ENCODE measurements at regions not wholly inside any gene's neighbourhood (a gene's known extent, or its start where the extent isn't known, plus 50 kb on each side); places are given as distances from the start of the nearest gene placed in this dataset.
A peak's percentile ranks its signal among the peaks of the same experiment; 100 is the strongest.

DNA sequence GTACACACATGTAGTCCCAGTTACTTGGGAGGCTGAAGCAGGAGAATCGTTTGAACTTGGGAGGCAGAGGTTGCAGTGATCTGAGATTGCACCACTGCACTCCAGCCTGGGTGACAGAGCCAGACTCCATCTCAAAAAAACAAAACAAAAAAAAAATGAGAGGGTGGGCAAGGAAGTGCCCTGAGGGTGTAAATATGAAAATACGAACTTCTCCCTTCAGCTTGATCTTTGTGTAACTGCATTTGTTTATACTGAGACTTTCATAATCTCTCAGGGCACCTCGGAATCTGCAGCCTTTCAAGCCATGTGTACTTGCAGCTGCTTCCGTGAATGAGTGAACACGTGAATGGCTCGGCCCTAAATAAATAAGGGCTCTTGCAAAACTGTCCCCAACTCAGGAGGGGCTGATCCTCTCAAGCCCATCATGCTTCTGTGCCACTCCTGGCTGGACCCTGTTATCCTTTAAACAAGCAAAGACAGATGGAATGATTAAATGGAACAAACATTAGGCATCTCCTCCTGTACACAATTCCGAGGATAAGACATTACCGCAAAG, 96.8 kb downstream of the BOD1L2 start:
- FAIRE-seq (no peak), DNase-seq (ENCODE audit: low spot score) (no peak)

DNA sequence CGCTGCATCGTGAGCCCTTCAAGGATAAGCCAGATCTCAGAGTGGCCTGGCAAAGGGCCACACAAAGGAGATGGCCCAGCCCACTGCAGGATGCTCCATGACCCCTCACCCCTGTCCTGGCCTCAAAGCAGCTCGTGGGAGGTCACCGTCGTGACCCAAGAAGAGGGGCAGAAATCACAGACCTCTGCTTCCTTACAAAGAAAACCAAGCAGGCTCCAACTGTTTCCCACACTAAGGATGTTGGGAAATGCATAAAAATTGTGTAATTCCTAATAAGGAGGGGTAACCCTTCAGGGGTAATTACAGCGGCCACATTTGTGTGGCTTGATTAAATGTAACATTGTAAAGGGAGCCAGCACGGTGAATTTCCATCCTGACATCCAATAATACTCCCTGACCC, 102.3 kb downstream of the BOD1L2 start:
- DNase-seq (ENCODE audit: low spot score): no peak
- no peak for FAIRE-seq

DNA sequence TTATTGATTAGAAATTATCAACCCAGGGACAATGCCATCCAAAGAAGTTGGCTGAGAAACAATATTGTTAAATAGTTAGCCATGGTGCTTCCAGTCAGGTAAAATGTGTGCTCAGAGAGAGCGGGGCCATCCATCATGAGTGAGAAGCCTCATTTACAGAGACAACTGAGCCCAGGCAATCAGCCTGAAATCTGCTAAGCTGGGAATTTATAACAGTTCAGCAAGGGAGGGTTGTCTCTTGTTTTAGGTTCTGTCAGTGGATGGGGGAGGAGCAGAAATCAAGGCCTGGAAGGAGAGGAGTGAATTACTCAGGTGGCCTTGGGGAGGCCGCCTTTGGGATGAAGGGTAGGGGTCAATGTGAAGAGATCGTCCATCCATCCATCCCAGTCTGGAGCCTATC, 102.5 kb upstream of the ST8SIA3 start:
- FAIRE-seq (no peak), DNase-seq (ENCODE audit: low spot score) (no peak)

DNA sequence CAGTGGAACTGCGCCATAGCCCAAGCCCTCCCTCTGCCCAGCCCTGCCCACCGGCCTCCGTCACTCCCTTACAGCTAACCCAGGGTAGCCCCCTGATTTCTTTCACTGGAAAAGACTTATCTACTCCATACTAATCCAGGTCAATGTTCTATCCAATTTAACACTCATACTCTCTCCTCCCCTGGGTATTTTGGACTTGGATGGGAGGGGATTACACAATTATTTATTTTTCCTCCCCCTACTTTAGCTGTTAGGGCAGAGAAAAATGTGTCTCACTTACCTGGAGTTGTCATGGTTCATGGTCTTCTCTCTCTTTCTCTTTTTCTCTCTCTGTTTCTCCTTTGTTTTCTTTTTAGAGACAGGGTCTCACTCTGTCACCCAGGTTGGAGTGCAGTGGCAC, 100.6 kb upstream of the ST8SIA3 start:
- FAIRE-seq: no peak
- no peak for DNase-seq (ENCODE audit: low spot score)

DNA sequence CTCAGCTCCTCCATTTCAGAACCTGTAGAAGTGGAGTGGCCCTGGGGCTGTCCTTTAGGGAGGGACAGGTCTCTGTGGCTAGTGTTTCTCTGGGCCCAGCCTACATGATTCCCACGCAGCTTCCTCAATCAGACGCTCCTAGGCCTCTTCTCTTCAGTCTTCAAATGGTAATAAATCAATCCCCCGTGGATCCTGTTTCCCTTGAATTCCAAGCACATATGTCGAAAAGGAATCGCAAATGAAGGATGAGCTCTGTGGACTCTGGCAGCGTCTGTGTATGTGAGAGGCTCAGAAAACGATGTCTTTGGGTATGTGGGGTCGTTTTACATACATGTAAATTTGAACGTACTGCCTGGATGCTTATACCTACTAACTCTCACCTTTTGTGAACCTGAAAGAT, 98.5 kb upstream of the ST8SIA3 start:
- DNase-seq (ENCODE audit: low spot score) (no peak), FAIRE-seq (no peak)

DNA sequence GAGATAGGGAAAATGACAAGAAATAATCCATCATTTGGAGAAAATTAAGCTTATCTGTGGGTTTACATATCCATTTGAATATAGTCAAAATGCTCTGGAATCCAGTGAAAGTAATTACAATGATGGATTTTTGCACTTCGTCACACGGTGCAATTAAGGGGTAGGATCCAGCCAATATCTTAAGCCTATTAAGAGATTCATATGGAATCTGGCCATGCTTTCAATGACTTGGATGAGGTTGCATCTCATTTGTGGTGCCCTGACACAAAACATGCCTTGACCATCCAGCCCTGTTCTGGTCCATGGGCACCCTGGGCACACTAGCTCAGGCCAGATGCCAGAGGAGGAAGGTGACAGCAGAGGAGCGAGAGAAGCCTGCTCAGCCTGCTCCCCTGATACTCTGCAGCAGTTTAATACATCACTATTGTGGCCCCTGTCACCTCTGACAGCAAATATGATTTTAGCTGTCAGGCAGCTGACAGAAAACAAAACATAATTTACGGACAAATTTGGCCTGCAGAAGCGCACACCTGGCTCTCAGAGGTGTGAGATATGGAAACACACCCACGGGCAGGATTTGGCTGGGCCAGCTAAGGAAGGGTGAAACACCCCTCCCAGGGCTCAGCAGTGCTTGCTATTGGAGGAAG, 94.1 kb upstream of the ST8SIA3 start:
- DNase-seq (ENCODE audit: low spot score): no peak
- FAIRE-seq: no peak

DNA sequence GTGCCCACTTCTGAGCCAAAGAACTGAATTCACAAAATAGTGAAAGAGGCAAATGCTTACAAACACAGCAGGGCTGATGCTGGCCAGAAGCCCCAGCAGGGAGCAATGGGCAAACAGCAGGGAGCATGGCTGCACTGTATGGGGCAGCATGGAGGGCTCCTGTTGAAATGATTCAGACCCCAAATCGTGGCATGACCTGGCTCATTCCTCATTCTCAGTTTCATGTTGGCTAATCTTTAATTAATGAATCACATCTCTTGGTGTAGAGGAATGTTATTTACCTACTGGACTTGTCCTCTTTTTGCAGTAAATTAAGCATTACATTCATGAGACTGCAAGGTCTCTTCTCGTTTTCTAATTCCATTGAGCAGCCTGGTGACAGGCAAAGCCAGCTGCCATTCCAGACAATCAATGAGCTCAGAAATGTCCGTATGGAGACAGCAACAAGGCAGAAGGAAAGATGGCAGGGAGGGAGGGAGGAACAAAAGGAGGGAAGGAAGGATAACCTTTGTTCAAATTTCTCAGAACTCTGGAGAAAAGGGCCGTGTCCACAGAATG, 84.9 kb upstream of the ST8SIA3 start:
- DNase-seq (ENCODE audit: low spot score) (peak; percentile 80), FAIRE-seq (peak; percentile 91)

DNA sequence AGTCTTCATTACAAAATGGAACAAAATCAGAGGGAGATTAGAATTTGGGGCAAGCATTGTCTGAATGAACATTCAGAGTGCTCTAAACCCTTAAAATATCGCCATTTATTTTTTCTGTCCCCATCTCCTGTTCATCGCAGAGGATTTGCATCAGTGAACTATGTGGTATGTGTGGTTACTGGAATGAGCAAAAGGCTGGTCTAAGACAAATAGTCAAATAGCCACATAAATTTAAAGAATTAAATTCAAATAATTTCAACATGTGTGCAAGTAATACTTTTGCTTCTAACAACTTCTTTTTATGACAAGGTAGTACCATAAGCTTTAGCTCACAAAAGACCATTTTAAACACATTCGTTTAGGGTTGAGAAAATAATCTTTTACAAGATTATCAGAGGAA, 82.6 kb upstream of the ST8SIA3 start:
- DNase-seq (ENCODE audit: low spot score): peak; percentile 62
- peak; percentile 94 for FAIRE-seq

DNA sequence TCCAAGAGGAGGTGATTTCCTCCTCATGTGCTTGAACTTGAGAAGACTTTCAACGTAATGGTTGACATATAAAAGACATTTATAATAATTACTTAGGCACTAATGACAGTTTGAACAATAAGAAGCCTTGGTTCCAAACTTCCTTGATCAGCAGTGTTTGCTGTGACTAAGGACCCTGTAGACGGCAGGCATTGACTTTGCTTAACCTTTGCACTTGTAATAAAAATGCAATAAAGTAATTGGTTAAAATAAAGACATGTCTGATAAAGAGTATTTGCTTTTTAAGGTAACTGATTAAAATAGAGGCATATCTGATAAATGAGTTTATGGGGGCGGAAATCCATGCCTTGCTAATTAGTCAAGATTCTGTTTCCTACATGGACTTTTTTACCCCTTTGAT, 82.2 kb upstream of the ST8SIA3 start:
- DNase-seq (ENCODE audit: low spot score) (no peak), FAIRE-seq (no peak)

DNA sequence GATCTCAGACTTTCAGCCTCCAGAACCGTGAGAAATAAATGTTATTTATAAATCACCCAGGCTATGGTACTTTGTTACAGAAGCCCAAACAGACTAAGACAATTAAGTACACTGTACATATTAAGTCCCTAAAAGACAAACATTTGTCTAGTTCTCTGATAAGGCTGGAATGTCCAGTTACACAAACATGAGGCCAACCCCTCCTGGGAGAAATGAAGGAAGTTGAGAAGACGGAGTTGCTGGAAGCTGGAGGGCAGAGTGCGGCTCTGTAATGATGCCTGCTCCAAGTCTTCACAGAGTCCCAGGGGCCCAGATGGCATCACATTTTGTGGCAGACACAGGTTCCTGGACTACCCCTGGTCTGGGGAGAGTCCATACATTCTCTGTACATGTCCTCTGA, 79.2 kb upstream of the ST8SIA3 start:
- no peak for DNase-seq (ENCODE audit: low spot score)
- no peak for FAIRE-seq

DNA sequence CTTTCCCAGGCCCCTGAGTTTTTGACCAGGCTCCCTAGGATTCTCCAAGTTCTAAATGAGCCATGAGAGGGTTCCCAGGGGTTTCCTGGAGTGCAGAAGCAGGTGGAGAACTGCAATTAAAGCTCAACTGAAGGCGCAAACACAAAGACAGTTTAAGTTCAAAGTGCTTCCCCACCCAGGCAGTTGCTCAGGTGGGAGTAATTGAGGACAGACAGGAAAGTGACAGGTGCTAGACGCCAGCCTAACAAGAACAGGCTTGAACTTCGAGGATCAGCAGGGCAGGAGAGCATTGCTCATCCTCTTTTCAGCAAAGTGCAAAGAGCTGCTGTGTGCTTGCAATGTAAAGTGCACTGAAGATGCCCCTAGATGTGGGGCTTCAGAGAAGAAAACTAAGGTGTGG, 77.2 kb upstream of the ST8SIA3 start:
- no peak for FAIRE-seq
- no peak for DNase-seq (ENCODE audit: low spot score)

DNA sequence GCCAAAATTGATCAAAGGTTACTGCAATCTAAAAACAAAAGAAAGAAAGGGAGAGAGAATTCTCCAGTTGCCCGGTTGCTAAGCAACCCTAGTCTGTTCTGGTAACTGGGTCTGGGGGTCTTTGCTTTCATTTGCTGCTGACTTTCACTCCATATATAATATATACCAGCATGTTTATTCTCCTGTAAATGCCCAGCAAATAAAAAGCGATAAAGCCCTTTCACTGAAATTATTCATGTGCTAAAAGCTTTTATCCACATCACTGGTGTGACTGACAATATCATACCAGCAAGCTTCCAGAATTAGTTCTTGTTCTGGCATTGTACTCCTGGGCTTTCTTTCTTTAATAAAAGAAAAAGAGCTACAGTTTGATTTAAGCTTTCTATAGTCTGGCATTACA, 75.5 kb upstream of the ST8SIA3 start:
- DNase-seq (ENCODE audit: low spot score): no peak
- no peak for FAIRE-seq

DNA sequence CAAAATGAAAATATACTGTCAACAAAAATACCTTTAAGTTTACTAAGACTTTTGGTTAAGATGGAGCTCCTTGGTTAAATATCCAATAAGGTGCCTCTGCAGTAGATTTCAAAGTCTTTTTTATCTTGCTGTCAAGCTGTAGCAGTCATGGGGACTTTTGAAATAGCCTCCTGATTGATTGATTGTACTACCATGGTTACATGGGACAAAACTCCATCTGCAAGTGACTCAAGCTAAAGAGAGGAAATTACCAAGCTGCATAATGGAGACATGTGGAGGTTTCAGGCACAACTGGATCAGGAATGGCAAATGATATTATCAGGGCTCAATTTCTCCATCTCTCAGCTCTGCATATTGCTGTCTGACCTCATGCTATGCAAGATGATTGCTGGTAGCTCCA, 73.4 kb upstream of the ST8SIA3 start:
- DNase-seq (ENCODE audit: low spot score): no peak
- no peak for FAIRE-seq

DNA sequence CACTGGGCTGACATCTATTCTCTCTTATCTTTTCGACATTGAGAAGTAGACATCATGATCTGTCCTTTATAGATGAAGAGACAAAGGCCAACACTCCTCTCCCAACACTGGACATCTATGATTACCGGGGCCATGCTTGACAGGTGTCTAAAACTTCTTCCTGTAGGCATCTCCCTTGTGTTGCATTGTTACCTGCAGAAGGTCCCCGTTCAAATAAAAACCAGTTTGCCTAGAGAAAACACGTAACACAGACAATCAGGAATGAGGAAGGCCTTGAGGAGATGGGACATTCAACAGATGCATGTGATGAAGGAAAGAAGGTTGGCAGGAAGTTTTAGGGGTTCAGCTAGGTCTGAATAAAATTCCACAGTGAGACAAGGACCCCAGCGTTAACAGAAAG, 70.8 kb upstream of the ST8SIA3 start:
- DNase-seq (ENCODE audit: low spot score) (no peak), FAIRE-seq (no peak)

DNA sequence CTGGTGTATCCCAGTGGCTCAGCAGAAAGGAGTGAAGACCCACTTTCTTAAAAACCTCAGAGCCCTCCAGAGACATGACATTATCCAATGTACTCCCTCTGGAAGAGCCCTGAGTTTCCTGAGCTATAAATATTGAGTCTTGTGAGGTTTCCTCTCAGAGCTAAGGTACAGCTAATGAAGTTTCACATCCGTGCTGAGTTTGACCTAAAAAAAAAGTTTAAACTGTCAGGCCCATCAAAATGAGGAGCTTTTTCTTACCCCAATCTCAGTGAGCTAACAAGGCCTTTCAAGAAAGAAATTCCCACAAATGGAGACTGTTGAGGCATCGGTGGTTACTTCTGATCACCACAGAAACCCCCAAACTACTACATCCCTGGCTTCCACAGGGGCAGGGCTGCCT, 65.4 kb upstream of the ST8SIA3 start:
- FAIRE-seq (no peak), DNase-seq (ENCODE audit: low spot score) (no peak)

DNA sequence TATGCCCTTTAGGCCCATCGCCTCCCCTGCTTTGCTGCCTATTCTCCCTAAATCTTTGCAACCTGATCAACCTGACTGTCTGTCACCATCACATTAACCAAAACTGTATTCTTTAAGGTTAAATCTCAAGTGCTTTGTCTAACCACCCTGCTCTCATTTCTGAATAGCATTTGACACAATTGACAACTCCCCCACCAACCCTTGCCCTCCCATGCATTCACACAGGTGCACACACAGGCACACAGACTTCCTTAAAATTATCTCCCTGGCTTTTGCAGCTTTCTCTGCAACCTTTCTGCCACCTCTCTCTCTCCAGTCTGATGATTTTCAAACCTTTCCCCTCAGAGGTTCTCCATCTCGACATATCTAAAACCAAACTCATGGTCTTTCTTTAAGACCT, 64.6 kb upstream of the ST8SIA3 start:
- FAIRE-seq (no peak), DNase-seq (ENCODE audit: low spot score) (no peak)

DNA sequence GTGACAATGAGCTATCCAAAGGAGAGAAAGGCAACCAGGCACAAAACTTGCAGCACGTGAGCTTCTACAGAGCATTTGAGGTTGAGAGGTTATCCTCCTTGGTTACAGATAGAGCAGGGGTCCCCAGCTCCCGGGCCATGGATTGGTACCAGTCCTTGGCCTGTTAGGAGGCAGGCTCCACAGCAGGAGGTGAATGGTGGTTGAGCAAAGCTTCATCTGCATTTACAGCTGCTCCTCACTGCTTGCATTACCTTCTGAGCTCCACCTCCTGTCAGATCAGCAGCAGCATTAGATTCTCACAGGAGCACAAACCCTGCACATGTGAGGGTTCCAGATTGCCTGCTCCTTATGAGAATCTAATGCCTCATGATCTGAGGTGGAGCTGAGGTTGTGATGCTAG, 57.8 kb upstream of the ST8SIA3 start:
- DNase-seq (ENCODE audit: low spot score) (no peak), FAIRE-seq (no peak)

DNA sequence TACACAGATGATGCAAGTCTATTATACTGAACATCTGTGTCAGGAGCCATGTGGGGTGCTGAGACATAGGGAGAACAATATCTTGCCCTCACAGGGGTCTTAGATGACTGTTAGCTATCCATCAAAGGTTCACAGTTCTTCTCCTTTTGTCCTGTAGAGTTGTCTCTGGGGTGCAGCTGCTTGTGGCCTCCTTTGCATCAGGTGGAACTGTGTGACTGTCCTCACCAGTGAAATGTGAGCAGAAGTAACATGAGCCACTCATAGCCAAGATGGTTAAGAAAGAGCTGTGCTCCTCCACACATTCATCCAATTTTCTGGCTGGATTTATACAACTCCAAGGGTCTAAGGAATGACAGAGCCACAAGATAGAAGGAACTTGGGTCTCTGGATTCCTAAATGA, 56.0 kb upstream of the ST8SIA3 start:
- no peak for FAIRE-seq
- DNase-seq (ENCODE audit: low spot score): no peak

DNA sequence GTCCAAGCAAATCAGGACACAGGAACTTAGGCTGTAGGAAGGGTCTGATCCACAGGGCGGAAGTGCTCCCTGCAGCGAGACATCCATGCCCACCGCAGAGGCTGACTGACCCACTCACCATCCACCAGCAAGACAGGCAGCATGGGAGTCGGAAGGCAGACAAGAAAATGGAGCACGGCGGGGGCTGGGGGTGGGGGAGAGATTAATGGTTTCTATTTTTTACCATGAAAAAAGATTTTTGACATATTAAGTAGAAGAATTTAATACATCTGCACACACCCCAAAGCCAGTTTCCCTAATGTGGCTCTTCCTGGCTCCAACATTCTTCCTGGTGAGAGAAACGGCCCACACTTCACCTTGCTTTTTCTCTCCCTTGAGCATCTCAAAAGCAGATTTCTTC, 55.1 kb upstream of the ST8SIA3 start:
- DNase-seq (ENCODE audit: low spot score) (no peak), FAIRE-seq (no peak)

DNA sequence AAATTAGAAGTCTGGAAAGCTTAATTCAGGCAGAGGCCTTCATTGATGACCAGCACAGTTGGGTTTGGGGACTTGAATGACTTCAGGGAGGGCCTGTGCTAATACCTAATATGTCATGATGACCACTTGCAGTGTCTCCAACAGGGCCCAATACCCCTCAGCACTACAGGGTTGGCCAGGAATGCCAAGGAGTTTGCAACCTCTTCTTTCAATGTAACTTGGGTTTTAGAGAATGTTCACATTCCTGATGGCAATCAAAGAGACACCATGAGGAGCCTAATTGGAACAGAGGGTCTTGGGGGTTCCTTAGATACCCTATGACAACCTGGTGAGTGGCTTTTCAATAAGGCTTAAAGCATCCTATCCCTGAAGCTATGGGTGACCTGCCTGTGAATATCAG, 52.4 kb upstream of the ST8SIA3 start:
- no peak for FAIRE-seq
- DNase-seq (ENCODE audit: low spot score): no peak

DNA sequence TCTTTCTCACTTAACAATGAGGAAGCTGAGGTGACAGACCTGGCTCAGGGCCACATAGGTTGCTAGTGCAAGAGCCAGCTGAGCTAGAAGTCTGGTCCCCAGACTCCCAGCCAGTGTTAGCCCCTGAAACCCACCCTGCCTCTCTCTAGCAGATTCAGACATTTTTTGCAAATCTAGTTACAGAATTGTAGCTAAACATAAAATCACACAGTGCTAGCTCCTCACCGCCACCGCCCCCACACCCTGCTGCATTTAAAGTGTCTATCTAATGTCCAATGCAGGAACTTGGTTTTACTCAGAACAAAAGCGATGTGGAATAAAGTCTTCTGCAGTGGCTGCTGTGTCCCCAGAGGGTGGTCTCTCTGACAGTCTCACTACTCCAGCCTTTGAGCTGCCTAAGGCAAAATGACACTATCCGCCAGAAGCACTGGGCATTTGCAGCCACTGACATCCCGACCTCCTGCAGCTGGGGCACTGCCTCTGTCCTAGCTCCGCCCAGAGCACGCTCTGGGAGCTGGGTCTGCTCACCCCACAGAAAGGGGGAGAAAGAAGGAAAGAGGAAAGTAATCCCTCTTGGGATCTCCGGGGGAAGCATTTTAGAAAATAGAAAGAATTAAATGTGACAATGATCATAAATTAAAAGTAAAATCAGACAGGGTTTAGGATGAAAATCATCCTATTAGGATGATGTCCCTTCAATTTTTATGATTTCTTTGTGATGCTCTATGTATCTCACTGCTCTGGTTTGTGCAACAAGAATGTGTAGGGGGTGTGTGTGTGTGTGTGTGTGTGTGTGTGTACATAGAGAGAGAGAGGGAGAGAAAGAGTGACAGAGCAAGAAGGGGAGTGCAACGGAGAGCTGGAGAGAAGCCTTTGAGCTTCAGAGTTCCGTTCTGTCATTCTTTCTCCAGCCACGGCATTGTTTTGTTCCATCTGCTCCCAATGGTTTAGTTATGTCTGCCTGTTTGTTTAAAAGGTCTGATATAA, 50.5 kb upstream of the ST8SIA3 start:
- DNase-seq (ENCODE audit: low spot score) (no peak), FAIRE-seq (no peak)
